Activated T-cell treated with anti-CD3 and anti-CD28 coated beads, Interleukin-2, amount 50 U/mL, for 48 hours (primary cell): ENCODE measurements at regions not wholly inside any gene's neighbourhood (a gene's known extent, or its start where the extent isn't known, plus 50 kb on each side); places are given as distances from the start of the nearest gene placed in this dataset.
"Not testable (repeated sequence)": the region's sequence is repeated elsewhere in the genome, so short reads cannot be mapped to it uniquely, and the experiment has no call there.

Source experiments
- DNase-seq, 2 experiments: peaks; one replicate each; pipeline ENCODE4 v3.0.0-alpha.2; 2020

DNA sequence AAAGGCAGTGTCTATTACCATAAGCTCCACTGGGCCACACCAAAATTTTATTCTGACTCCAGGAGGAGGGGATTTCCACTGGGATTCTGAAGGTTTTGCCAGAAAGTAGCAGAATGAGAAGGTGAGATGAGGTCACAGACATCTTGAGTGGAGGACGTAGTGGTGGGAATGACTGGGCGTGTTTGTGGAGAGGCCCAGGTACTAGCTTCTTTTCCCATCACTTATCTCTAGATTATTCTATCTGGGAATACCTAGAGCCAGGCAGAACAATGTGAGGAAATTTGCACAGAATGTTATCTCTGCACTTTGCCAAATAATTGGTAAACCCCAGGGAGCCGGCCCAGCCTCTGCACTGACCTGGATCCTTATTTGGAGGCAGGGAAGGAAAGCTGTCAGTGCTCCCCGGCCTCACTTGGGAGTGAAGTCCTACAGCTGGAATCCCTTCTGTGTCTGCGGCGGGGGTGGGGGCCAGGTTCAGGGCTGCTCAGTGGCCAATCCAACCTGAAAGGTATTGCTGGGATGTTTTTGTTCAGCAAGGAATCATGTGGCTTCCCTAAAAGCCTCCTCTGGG, 129.4 kb downstream of the C12orf75 start:
- no peak for DNase-seq

DNA sequence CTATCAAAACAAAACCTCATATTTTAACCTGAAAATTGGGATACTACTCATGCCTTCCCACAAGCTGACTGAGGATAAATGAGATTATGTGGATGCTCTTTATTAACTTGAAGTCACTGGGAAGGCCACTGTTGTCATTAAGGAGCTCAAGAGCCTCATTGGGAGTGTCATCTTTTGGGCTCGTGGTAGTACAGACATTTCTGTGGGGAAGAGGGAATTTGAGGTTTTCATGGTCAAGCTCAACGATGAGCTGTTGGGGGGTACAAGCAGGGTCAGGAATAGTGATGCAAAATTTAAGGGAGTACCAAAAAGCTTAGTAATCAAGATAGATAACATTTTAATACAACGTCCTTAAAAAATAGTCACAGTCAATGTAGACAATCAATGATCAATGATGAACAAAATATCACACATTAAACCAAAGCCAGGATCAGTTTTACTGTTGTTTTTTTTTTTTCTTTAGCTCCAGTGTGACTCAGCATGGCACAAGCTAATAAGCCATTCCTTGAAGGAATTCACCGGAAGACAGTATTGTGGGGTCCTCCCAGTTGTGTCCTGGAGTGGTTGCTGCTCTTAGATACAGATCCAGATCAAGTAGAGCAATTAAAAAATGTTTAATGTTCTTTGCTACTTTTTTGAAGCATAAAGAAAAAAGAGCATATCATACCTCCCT, 130.9 kb downstream of the C12orf75 start:
- no peak for DNase-seq

DNA sequence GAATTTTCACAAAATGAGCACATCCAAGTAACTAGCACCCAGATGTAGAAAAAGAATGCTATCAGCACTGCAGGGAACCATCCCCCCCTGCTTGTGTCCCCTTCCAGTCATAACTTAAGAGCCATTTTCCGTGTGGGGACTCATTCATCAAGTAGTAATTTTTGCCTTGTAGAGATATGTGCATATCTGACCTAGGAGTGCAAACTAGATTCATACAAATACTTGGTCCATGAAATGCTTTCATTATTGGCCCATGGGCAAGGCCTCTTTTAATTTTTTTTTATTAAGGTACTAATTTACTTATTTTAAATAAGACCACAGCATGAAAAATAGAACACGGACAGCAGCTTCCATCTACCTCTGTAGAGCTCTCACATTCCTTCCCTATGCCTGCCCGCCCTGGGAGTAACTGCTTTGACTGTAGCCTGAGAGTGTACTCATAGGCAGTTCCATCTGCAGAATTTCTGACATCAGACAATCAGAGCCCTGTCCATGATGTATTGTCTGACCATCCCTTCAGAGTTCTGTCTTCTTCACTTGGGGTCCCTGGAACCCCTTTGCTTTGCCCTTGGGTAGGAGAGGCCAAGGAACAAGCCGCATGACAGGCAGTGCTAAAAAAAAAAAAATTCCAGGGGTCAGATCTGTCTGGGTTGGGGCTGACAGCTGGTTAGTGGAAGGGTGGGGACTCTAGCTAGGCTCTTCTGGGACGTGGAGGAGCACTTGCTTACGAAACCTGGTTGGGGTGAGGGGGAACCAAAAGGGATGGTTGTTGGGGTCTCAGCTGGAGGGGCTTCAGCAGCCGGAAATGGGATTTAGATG, 131.7 kb downstream of the C12orf75 start:
- no peak for DNase-seq

DNA sequence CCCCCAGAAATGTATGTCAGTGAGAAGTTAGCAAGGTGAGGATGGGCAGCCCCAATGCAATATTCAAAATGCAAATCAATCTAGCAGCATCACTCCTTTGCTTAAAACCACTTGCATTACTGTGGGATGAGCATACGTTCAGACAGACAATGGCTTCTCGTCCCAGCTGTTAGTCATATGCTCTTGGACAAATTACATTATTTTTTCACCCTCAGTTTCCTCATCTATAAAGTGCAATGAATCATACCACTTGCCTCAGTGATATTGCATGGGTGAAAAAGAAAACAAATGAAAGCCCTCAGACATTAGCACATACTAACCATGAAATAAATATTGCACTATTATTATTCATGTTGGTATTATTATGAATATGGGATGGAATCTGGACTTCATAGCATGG, 132.3 kb downstream of the C12orf75 start:
- DNase-seq = no peak

DNA sequence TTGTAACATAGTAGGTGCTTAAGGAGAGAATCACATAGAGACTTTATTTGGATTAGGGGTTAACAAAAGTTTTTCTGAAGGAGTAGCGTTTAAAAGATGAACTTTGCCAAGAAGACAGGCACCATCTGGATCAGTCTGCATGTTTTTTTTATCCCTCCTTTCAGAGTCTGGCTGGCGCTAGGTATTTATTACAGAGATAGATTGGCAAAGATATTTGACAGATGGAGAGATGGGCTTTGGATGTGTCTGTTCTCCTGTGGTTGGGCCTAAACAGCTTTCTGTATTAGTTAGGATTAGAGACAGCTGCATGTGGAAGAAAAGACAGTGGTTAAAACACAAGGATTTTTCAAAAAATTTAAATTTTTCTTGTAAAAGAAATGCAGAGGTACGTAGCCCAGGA, 133.9 kb downstream of the C12orf75 start:
- DNase-seq = no peak

DNA sequence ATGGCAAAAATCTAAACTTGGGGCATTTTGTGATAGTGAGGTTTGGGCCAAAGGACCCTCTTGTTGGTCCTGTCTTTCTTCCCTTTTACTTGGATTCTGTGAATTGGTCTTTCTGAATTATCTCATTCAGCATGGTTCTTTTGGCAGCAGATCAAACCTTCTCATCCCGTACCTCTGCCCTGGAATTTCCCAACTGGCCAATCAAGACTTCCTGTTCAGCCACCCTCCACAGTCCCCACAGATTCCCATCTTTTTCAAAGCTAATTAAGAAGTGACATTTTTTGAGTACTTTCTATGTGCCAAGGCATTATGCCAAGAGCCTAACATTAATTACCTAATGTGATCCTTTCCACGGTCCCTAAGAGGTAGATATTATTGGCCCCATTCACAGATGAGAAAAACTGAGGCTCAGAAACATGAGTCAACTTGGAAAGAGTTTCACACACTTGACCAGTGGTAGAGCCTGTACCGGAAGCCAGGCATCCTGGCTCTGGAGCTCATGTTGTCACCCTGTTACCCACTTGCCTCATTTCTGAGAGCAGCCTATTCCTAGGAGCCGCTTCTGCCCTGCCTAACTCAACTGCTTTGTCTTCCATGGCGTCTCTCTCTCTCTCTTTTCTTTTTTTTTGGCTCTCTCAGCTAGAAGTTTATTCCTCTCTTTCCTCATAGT, 135.9 kb downstream of the C12orf75 start:
- no peak for DNase-seq

DNA sequence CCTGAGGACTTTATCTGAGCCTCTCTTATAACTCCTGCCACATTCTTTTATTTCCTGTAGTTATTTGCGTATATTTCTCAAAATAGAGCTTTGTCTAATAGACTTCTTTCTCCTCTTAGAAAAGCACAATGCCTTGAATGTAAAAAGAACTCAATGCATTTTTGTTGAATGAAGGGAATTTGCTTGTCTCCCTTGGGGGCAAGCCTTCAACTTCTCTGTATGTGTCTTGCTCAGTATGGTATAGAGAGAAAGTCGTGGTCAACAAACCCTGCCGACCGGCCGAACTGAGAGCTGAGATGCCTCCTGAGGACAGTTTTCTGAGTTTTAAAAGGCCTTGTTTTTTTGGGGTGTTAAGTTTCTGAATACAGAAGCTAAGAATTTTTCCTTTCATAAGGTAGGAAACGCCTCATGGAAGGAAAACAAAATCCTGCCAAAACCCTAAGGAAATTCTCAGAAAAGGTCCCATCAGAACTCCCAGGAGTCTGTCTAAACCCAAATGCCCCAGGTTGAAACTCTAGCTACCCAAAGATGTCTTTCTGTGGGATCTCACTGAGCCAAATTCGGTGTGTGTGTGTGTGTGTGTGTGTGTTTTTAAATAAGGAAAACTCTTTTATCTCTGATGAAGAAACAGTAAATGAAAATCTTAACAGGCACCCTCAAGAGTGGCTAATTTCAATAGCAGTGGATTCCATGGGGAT, 136.6 kb downstream of the C12orf75 start:
- no peak for DNase-seq

DNA sequence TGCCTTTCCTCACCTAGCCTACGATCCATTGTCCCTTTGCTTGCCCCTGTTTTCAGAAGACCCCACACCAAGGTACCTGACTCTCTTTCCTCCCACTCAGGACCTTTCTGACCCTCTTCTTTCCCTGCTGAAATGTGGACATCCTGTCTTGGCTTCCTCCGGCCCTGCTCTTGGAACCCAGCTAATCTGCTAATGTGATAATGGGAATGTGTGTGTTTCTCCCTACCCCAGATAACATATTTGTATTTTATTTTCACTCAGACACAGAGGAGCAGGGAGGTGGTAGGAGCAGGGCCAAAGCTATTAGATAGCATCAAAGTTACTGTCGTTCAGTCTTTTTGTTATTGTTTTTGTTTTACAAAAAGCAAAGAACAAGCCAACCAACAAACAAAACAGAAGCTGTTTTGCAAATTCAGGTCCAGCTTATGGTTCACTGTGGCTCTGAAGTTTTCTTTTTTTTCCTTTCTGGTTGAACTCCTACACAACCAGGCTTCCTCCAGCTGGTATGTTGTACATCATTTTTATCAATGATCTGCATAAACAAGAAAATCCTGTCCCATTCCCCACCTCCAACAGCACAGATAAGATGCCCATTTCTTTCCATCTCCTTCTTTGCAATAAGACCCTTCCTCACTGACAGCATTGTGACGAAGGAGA, 137.3 kb downstream of the C12orf75 start:
- DNase-seq = no peak

DNA sequence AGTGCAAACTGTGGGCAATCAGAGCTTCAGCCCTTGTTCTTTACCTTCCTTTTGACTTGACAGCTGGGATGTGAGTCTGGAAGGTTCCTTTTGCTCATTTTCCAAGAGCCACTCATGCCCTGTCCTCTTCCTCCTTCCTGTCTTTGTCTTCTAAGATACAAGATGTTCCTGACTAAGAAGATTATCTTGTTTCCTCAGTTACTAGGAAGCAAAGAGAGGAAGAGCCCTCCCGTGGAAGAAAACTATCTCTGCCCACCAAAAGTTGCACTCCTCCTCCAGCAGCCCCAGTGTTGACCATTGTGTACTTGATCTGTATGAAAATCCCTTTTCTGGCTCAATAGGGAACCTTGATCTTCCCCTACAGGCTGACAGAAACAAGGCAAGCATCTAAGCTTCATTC, 138.0 kb downstream of the C12orf75 start:
- no peak for DNase-seq

DNA sequence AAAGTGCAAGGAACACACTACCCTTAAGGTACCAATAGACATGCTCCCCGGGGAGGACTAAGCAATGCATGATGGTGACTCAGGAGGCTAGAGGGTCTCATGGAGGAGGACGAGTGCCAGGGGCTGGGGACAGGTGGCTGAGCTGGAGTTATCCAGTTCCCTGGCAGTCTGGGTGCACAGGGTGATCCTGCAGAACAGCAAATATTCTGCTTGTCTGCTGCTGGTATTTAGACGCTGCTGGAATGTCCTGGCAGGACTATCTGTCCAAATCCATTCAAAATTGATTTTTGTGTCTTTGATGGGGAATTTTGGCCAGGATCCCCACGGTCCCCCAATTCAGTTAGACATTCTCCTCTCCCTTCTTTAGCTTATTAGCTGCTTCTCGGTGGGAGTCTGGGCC, 138.7 kb downstream of the C12orf75 start:
- DNase-seq = no peak

DNA sequence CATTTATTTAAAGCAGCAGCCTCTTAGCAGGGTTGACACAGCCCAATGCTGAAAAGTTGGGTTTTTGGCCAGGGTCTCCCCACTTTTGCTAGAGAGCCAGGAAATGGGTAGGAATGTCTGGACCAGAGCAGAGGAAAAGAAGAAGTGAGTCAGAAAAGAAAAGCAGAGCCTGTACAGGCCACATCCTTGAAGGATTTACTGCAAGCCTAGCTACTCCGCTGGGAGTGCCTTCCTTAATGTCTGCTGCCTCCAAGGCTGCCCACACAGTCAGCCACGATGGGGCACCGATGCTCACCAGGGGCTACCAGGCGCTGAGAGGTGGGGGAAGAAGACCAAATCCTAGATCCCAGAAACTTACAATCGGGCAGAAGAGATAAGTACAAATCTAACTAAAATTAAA, 139.2 kb downstream of the C12orf75 start:
- DNase-seq = no peak

DNA sequence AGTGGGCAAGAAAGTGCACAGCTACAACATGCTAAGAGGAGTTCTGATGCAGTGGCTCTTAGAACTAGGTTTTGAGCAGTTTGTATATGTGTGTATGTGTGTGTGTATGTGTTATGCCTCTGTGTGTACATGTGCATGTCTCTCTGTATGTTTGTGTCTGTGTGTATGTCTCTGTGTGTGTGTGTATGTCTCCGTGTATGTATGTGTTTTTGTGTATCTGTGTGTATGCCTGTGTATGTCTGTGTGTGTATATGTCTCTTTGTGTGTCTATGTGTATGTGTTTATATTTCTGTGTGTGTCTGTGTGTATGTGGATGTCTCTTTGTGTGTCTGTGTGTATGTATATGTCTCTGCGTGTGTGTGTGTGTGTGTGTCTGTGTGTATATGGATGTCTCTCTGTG, 139.6 kb downstream of the C12orf75 start:
- no peak for DNase-seq

DNA sequence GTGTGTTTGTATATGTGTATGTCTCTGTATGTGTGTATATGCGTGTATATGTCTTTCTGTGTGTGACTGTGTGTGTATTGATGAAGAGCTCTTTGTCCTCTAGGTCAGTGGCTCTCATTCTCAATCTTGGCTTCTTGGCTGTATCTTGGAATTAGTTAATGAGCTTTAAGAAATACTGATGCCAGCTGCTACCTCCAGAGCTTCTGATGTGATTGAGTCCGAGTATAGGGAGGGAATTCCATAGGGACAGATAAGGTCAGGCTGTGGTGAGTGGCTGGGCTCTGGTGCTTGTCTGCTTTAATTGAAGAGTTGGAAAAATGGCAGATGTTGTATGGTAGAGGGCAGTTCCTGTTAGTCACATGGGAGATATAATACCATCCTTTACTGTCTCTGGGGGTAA, 140.1 kb downstream of the C12orf75 start:
- DNase-seq = no peak

DNA sequence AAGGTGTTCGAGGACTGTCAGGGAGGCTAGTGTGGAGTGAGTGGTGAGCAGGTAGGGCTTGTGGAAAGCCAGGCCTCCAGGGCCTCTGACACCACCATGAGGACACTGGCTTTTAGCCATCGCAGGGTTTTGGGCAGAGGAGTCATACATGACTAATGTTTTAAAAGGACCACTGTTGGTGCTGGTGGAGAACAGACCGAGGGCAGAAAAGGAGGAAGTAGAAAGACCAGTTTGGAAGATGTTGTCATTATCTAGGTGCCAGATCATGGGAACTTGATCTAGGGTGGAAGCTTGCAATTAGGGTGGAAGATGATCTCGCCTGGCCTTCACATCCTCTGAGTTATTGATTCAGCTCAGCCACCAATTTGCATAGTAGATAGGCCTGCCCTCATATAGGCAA, 144.2 kb downstream of the C12orf75 start:
- no peak for DNase-seq

DNA sequence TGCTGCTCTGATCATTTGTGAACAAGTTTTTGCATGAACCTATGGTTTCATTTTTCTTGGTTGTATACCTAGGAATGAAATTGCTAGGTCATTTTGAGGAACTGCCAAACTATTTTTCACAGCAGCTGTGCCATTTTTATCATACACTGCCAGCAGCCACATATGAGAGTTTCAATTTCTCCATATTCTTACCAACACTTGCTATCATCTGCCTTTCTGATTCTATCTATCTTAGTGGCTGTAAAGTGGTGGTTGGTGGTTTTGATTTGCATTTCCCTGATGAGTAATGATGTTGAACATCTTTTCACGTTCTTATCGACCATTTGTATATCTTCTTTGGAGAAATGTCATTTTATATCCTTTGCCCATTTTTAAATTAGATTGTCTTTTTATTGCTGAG, 146.1 kb downstream of the C12orf75 start:
- no peak for DNase-seq

DNA sequence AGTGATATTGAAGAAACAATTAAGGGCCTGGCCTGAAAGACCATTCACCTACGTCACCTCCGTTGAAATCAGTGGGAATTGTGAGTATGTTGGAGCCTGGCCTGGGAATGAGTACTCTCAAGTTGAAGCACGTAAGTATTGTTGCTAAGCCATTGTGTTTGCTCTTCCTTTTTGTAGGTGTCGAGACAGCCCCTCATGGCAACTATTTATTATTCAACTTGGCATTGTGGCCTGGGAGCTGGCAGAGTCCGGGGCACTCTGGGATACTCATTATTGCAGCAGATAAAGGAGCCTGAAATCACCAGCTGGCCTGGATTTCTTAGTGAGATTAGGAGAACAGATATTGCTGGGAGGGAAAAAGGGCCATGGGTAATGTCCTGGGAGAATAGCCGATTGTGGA, 147.4 kb downstream of the C12orf75 start:
- no peak for DNase-seq

DNA sequence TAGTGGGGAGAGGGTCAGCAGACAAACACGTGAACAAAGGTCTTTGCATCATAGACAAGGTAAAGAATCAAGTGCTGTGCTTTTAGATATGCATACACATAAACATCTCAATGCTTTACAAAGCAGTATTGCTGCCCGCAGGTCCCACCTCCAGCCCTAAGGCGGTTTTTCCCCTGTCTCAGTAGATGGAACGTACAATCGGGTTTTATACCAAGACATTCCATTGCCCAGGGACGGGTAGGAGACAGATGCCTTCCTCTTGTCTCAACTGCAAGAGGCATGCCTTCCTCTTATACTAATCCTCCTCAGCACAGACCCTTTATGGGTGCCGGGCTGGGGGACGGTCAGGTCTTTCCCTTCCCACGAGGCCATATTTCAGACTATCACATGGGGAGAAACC, 148.3 kb downstream of the C12orf75 start:
- DNase-seq = not testable (repeated sequence)

DNA sequence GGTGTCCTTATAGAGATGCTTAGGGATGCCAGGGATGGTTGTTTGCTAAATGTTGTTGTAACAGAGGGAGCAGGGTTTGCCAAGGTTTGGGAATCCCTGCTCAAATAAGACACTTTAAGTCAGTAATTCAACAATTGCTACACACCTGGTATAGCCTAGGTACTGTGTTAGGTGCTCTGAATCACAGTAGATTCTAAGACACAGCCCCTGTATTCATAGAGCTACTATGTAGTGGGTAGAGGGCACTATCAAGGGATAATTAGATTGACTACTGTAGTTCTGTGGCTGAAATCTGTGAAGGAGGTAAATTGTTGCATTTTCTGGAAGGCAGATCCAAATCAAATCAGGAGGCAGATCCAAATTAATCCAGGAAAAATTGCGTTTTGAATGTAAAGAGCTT, 149.2 kb downstream of the C12orf75 start:
- no peak for DNase-seq

DNA sequence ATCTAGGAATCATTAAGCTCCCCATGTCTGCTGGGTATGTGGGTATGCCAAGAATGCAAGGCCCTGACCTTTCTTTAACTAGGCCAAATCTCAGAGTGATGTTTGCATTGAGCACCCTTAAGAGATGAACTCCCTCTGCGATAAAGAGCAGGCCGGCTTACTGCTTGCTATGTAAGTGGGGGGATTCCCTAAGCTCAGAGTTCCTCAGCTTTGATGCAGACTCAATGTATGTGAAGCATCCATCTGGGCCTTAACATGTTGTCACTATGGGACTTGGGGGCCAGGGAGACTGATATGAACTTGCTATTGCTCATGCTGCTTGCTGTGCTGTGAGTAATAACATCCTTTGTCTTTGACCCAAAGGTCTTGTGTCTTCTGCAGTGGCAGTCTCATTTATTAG, 149.7 kb downstream of the C12orf75 start:
- DNase-seq = no peak

DNA sequence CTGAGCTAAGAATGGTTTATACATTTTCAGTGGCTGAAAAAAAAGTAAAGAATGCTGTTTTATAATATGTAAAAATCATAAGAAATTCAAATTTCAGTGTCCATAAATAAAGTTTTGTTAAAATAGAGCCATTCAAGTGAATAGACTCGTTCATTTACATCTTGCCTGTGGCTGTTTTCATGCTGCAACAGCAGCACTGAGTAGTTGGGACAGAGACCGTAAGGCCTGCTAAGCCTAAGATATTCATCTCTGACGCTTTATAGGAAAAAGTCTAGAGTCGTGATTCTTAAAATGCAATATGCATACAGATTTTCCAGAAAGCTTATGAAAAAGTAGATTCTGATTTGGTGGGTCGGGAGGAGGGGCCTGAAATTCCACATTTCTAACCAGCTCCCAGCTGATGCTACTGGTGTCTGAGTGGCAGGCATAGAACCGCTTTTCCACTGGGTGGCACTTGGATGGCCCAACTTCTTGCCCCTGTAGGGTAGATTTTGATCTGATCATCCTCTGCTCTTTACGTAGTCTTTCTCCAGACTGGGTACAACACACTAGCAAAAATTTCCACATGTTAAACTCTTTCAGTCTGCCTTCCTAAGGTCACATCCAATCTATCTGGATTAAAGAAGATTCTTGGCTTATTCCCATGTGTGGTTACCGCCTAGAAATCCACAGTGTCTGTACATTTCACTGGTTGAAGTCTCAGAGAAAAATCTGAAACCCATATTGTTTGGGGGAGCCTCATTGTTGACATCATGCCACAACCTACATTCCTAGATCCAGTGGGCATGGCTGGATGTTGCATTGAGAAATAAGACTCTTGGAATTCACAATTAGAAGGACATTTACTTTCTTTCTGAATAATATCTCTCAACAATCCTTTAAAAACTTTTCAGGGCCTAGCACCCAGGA, 151.2 kb downstream of the C12orf75 start:
- DNase-seq = no peak

DNA sequence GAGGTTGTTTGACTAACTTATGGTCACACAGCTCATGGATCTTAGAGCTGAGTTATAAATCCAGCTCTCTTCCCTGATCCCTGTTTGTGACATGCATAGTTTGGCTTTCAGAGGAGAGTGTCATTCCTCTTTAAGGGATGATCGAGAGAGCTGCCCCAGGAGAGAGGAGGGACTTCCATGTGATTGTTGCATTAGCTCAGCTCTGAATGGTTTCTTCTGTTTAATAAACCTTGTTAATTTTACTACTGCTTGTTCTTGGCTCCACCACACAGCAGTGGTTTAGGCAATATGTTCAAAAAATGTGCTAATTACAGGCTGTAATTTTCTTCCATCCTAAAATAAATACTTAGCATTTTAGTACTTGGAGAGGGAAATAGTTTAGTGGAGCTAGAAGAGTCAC, 152.5 kb downstream of the C12orf75 start:
- DNase-seq = no peak
